ENCODE measurements at regions not wholly inside any gene's neighbourhood (a gene's known extent, or its start where the extent isn't known, plus 50 kb on each side); places are given as distances from the start of the nearest gene placed in this dataset.

DNA sequence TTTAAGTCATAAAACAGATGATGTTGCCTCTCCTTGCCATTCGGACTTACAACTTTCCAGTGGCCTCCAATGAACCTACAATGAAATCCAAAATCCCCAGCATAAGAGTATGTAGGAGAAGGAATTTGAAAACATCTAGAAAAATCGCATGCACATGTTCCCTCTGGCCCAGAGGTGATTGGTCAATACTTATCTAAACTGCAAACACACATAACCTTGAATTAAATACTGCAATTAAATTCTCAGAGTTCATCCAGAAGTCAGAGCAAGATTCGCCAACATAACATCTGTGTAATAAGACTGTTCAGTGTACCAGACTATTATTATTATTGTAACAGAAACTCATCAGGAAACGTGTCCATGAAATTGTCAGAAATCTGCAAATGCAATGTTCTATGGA is 82.2 kb upstream of the USP29 start:
- no peak for DNase-seq

DNA sequence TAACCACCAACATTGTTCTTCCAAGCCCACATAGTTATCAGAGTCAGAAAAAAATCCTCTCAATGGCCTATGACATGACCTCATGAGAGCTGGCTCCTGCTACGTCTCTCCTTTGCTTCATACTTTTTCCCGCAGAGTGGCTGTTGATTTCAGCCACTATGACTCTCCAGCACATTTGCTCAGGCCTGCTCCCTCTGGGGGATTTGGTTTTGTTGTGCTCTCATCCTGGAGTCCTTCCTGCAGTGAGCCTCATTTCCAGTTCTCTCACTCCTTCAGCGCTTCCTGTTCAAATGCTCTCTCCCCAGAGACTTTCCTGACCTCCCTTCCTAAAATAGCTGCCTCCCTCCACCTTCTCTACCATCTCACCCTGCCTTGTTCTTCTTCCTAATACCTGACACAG is 72.0 kb upstream of the USP29 start:
- DNase-seq, result no peak

DNA sequence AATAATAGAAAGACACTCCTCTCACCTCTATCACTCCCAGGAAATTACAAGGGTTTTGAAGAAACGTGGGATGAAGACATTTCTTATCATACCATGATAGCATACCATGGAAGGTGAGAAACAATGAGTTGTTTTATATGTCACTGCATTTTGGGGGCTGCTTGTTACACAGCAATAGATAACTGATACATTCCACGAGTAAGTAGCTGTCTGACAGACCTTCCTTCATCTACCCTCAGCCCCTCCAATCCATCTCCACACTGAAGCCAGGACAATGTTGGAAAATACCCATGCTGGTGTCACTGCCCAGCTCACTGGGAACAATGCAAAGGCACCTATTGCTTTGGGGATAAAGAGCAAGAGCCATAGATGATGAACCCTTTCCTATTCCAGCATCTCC is 68.9 kb upstream of the USP29 start:
- DNase-seq, result no peak

DNA sequence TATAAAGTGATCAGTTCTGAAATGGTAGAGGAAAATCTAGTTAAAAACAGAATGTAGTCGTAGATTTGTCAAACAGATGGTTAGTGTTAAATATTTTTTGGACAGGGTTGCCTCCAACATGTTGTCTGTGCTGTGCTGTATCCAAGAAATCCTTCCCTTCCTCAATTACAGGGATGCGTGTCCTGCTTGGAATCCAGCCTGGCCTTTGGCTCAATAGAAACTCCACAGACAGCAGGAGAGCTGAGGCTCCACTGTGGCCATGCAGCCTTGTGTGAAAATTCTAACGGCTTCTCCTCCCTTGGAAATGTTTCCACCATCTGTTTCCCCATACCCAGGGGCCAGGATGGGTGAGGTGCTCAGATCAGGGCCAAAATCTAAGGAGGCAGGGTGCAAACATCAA is 67.7 kb upstream of the USP29 start:
- DNase-seq, result no peak

DNA sequence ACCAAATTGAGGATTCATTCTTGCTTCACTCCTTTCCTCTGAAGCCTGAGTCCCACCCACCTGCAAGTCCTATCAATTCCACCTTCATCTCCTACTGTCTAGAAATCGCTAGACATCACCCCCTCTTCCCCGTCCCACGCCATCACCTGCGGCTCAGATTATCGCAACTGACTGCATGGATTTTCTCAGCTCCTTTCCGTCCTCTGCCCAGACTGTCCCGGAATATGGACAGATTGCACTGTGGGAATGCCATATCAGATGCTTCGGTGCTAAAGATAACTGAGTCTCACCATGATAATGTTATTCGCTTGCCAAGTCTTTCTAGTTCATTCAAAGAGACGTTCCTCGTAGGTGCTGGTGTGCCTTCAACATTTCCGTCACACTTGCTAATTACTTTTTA is 66.4 kb upstream of the USP29 start:
- no peak for DNase-seq

DNA sequence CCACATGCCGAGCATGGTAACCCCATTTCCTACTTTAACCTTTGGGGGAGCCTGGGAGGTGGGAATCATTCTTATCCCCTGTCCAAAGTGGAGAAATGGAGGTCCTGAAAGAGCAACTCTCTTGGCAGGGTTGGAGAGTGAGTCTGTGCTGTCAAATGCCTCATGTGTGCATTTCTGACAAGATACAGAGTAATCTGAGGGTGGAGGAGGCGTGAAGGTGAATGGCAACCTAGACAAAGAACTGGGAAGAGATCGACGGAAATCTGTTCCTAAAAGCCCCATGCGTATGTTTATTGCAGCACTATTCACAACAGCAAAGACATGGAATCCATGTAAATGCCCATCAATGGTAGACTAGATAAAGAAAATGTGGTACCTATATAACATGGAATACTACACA is 63.8 kb upstream of the USP29 start:
- no peak for DNase-seq

DNA sequence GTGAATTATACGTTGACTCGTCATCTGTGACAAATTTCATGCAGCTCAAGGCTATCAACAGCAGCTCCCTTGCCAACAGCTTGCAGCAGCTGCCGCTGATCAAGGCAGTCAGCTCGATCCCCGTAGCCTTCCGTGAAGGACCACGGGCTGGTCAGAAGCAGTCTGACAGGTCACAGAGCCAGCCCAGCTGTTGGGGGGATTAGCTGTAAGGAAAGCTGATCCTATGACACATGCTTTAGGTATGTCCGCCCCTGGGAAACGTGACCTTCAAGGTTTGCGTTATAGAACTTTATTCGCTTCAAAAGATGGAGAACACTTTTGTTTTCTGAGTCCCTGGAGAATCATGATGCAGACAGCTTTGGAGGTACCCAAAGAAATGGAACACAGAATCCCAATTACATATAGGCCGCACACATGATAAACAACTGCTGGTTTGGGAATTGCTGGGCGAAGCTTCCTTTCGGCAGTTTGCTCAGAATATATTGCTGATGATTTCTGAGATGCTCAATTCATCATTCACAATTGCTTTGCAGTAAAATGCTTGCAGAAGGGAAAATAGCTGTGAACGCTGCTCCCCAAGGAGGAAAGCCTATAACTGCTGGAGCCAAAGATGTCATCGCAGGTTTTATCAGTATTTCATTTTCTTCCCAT is 62.6 kb upstream of the USP29 start:
- DNase-seq, result peak; percentile 40

DNA sequence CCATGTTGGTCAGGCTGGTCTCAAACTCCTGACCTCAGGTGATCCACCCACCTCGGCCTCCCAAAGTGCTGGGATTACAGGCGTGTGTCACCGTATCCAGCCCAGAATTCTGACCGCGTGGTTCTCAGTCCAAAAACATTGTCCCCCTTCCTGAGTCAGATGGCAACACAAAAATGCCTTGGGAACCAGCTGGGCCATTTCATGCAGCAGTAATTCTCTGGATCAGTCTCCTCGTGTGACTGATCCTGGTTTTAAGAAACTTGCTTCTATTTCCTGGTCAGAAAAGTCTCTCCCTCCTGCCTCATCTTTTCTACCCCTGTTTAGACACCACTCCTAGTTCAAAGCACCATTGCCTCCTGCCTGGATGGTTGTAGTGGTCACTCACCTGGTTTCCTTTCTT is 60.9 kb upstream of the USP29 start:
- DNase-seq, result no peak

DNA sequence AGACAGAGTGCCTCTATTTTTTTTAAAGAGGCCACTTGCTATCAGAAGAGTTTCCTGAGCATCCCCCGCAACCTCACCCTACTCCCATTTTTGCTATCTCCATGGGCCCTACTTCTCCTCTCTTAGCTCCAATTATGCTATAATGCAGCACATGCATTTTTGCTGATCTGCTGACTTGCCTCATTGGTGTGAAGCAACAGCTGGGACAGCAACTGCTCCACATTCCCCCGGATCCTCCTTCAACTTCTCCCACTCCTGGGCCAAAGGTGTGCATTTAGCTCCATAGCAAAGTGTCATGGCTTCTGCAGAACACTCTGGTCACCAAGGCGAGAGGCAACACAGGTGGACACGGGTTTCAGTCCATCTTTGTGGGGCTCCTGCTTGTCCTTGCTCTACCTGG is 56.7 kb upstream of the USP29 start:
- no peak for DNase-seq

DNA sequence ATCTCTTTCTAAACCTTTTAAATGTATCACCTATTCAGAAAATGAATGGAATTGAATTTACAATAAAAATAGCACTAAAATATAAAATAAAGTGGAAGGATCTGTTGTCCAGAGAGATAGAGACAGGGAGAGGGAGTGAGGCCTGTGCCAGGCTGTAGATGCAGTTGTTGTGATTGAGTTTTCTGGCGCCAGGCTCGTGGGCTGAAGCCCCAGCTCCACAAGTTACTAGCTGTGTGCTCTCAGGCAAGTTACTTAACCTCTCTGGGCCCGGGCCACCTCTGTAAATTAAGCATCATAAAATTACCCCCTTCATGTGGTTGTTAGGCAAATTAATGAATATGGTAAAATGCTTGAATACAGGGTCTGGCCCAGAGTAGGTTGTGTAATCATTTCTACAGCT is 52.3 kb upstream of the USP29 start:
- DNase-seq, result no peak

DNA sequence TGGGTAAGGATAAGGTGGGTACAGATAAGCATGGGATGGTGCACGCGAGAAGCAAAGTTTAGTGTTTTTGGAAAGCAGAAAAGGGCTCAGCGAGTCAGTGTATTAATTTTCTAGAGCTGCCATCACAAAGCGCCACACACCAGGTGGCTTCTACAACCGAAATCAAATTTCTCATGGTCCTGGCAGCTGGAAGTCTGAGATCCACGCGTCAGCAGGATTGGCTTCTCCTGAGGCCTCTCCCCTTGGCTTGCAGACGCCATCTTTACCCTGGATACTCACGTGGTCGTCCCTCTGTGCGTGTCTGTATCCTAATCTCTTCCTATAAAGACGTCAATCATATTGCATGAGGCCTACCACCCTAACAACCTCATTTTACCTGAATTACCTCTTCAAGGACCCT is 51.5 kb upstream of the USP29 start:
- DNase-seq, result no peak

DNA sequence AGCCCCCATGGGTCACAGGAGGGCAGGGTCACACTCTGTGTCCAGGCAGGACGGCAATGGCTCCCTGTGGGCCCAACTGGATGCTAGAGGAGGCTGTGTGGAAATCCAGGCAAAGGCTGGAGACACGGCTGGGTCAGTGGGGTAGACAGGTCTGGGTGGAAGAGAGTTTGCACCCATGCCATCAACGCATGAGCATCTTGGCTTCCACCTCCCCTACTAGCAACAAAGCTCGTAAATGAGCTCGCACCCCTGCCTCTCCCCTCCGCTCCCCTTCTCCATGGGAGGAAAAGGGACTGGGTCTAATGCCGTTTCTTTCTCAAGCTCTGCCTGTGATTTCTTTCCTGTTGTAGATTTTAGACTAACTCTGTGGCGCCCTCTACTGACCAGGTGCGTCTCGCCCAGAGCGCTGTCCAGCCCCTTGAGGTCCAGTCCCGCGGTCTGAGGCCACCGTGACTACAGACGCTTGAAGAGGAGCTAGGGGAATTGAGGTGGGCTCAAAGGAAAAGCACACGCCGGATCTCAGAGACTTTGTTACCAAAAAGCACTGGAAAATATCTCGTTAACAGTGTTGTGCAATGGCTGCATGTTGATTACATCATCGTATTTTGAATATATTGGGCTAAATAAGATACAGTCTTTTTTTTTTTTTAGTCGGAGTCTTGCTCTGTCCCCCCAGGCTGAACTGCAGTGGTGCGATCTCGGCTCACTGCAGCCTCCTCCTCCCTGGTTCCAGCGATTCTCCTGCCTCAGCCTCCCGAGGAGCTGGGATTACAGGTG is 50.7 kb upstream of the USP29 start:
- no peak for DNase-seq
